HepG2 (cell line): ENCODE measurements at regions not wholly inside any gene's neighbourhood (a gene's known extent, or its start where the extent isn't known, plus 50 kb on each side); places are given as distances from the start of the nearest gene placed in this dataset.

Experiments
- ATAC-seq: fragments of 200-7000 bp; cut with Tn5 transposase; 3 replicates; pipeline ENCODE4 v1.9.1; 2020; ENCODE audit warnings: mild to moderate bottlenecking, moderate library complexity
- BruUV-seq: library from RNA; stranded (reverse); fragments of 400-500 nt; replicated peaks from 2 replicates; lab custom pipeline; 2021; lab: Mats Ljungman, UMichigan
- CTCF ChIA-PET: fragments of 300-600 bp; formaldehyde crosslinking; extraction: SDS; loops from one replicate; lab custom pipeline; 2021; ENCODE audit warnings: low total read pairs, inconsistent platforms, low intra/inter-chr PET ratio; lab: Yijun Ruan, JAX
- POLR2A ChIA-PET: fragments of 350-600 bp; sonication (Branson Sonifier 250); formaldehyde crosslinking; loops from one replicate; lab custom pipeline; 2020; ENCODE audit warnings: antibody characterized with exemption, inconsistent platforms; lab: Yijun Ruan, JAX
- DNase-seq: peaks from one replicate; pipeline ENCODE4 v3.0.0-alpha.2; 2015; ENCODE audit warnings: low spot score
- FAIRE-seq: peaks from 3 replicates; lab custom pipeline; 2011; peaks lifted over from hg19 to GRCh38; lab: Jason Lieb, UNC
- H2AFZ ChIP-seq: one replicate; pipeline ENCODE4 v1.6.1; 2011; ENCODE audit warnings: low read length, inconsistent platforms
- H3K27ac ChIP-seq: fragments of 300-600 bp; 3 replicates; pipeline ENCODE4 v1.8.0; 2011; ENCODE audit warnings: mixed run types, mild to moderate bottlenecking, mixed read lengths, low read length, inconsistent platforms; ENCODE audit not compliant: insufficient read depth; ENCODE audit errors: extremely low read length
- H3K27me3 ChIP-seq, 2 experiments: fragments of 200-600 bp in 1 of 2; 2 replicates in 1 of 2; 3 replicates in 1 of 2; pipeline versions ENCODE4 v1.6.0 to v1.8.0; 2011; ENCODE audit warnings: low read length in 2 of 2, mild to moderate bottlenecking in 2 of 2, moderate library complexity in 2 of 2, inconsistent platforms in 1 of 2; ENCODE audit not compliant: insufficient read depth in 2 of 2, control insufficient read depth in 1 of 2
- H3K36me3 ChIP-seq, 2 experiments: fragments of 200-600 bp in 1 of 2; replicated peaks in 1 of 2; 2 replicates in 1 of 2; 3 replicates in 1 of 2; pipeline versions ENCODE4 v1.5.1 to v1.8.0; 2011; ENCODE audit warnings: low read length in 2 of 2, inconsistent platforms in 1 of 2; ENCODE audit not compliant: insufficient read depth in 2 of 2, control insufficient read depth in 1 of 2
- H3K4me1 ChIP-seq: 2 replicates; pipeline ENCODE4 v1.5.1; 2012; ENCODE audit warnings: low read length, inconsistent platforms; ENCODE audit not compliant: insufficient read depth
- H3K4me2 ChIP-seq: 2 replicates; pipeline ENCODE4 v1.6.0; 2011; ENCODE audit warnings: low read depth, low read length, inconsistent platforms
- H3K4me3 ChIP-seq, 3 experiments: fragments of 200-600 bp in 1 of 3; sonication (generic), shearing (Covaris generic) in 1 of 3; replicated peaks in 1 of 3; 2 replicates each; pipeline ENCODE4 v1.5.1; 2011 to 2016; ENCODE audit warnings: low read length in 3 of 3, inconsistent platforms in 2 of 3, low read depth in 2 of 3, mild to moderate bottlenecking in 2 of 3, control low read depth in 1 of 3, mixed read lengths in 1 of 3; ENCODE audit not compliant: insufficient read depth in 1 of 3
- H3K79me2 ChIP-seq: one replicate; pipeline ENCODE4 v1.6.1; 2011; ENCODE audit warnings: low read length, inconsistent platforms; ENCODE audit not compliant: insufficient read depth
- H3K9ac ChIP-seq: 2 replicates; pipeline ENCODE4 v1.6.0; 2011; ENCODE audit warnings: mild to moderate bottlenecking, low read depth, low read length, inconsistent platforms; ENCODE audit not compliant: insufficient read depth
- H3K9me3 ChIP-seq: 2 replicates; pipeline ENCODE4 v1.5.1; 2012; ENCODE audit warnings: mild to moderate bottlenecking, low read length
- H4K20me1 ChIP-seq: 2 replicates; pipeline ENCODE4 v1.6.0; 2011; ENCODE audit warnings: inconsistent platforms, mild to moderate bottlenecking, low read length, moderate library complexity; ENCODE audit not compliant: insufficient read depth
- ELK4 ChIP-seq: sonication (generic); formaldehyde crosslinking; IDR thresholded peaks from 2 replicates; pipeline ENCODE4 v1.9.0; 2021; ENCODE audit warnings: missing genetic modification reagents, borderline replicate concordance
- ERF ChIP-seq: IDR thresholded peaks from 2 replicates; pipeline ENCODE4 v1.6.1; 2018; ENCODE audit warnings: missing biosample characterization, missing genetic modification reagents
- NFAT5 ChIP-seq: sonication (generic); formaldehyde crosslinking; IDR thresholded peaks from 2 replicates; pipeline ENCODE4 v1.4.0; 2020; ENCODE audit warnings: missing genetic modification reagents
- PRDM15 ChIP-seq: sonication (generic); formaldehyde crosslinking; IDR thresholded peaks from 2 replicates; pipeline ENCODE4 v1.4.0; 2020; ENCODE audit warnings: missing genetic modification reagents
- RNF219 ChIP-seq: sonication (generic); formaldehyde crosslinking; IDR thresholded peaks from 2 replicates; pipeline ENCODE4 v1.5.0; 2020; ENCODE audit warnings: mild to moderate bottlenecking, missing genetic modification reagents
- TRIM22 ChIP-seq: fragments of 450-650 bp; IDR thresholded peaks from 2 replicates; pipeline ENCODE4 v1.6.1; 2017
- ZNF10 ChIP-seq: sonication (generic); formaldehyde crosslinking; IDR thresholded peaks from 2 replicates; pipeline ENCODE4 v1.4.0; 2020; ENCODE audit warnings: mild to moderate bottlenecking, low read depth, missing genetic modification reagents, borderline replicate concordance
- ZNF17 ChIP-seq: sonication (generic); formaldehyde crosslinking; IDR thresholded peaks from 2 replicates; pipeline ENCODE4 v1.5.0; 2020; ENCODE audit warnings: mild to moderate bottlenecking, missing genetic modification reagents
- ZNF382 ChIP-seq: sonication (generic); formaldehyde crosslinking; IDR thresholded peaks from 2 replicates; pipeline ENCODE4 v1.5.0; 2020; ENCODE audit warnings: missing genetic modification reagents, mild to moderate bottlenecking, borderline replicate concordance
- ZNF414 ChIP-seq: sonication (generic); formaldehyde crosslinking; IDR thresholded peaks from 2 replicates; pipeline ENCODE4 v1.5.0; 2020; ENCODE audit warnings: missing genetic modification reagents
- WGBS: methylation state at CpG from one replicate; pipeline ENCODE4 v1.1.6; 2017; ENCODE audit warnings: low lambda C conversion rate; 5-methylcytosine and 5-hydroxymethylcytosine counted together
- in situ Hi-C: cut with HindIII; loops from 2 replicates; pipeline ENCODE4 v1.10.0; 2017; ENCODE audit warnings: low pct_unique_long_range_greater_than_20kb; ENCODE audit not compliant: extremely low pct_ligation_motif_present
- intact Hi-C: fragments of 100-400 bp; cut with micrococcal nuclease; formaldehyde crosslinking; loops from one replicate; pipeline ENCODE4 v1.10.0; 2022; ENCODE audit not compliant: unreplicated experiment

GRCh38 chr4:4613126-4613465 is 71.2 kb upstream of the STX18 start:
- FAIRE-seq, result no peak
- in situ Hi-C loops (no loop called here), intact Hi-C loops (no loop called here)
- DNase-seq, result no peak
- Histone ChIP-seq H4K20me1 (no peaks in the 10 kb centered on the region), H3K4me2 (no peak overlapping the region), H3K36me3 (peaks cover 0 to 1% of the 10 kb centered on the region in 2 experiments; a peak in 1 of 5 replicates), H2AFZ (no peak overlapping the region), H3K4me1 (peaks cover 18% of the 10 kb centered on the region), H3K4me3 (no peak overlapping the region), H3K79me2 (no peaks in the 10 kb centered on the region), H3K27me3 (no peaks in the 10 kb centered on the region), H3K9ac (no peak overlapping the region), H3K9me3 (no peaks in the 10 kb centered on the region), H3K27ac (no peak overlapping the region)
- no TSS peak for BruUV-seq
- no peak for ATAC-seq
- POLR2A ChIA-PET, result no interaction called here
- 100% methylated on average over 2 of the region's 2 CpGs for WGBS
- CTCF ChIA-PET, result no interaction called here
- TF ChIP-seq RNF219 (CRISPR knock-in tag) (no peak), PRDM15 (CRISPR knock-in tag) (no peak), ERF (CRISPR knock-in tag) (no peak), TRIM22 (no peak), ZNF414 (no peak), ELK4 (CRISPR knock-in tag) (no peak), NFAT5 (no peak), ZNF17 (CRISPR knock-in tag) (no peak), ZNF10 (CRISPR knock-in tag) (no peak), ZNF382 (CRISPR knock-in tag) (no peak)
